ENCODE measurements at regions not wholly inside any gene's neighbourhood (a gene's known extent, or its start where the extent isn't known, plus 50 kb on each side); places are given as distances from the start of the nearest gene placed in this dataset.

- ChIA-PET CTCF (no interaction called here), POLR2A (no interaction called here)
- Histone ChIP-seq H3K27ac (no peak overlapping the region), H3K4me1 (no peaks in the 10 kb centered on the region), H3K4me3 (no peak overlapping the region), H3K9me3 (no peaks in the 10 kb centered on the region), H3K4me2 (no peak overlapping the region)
- 0% methylated on average over 2 of the region's 2 CpGs for WGBS (ENCODE audit: missing lambda C conversion rate)
- ATAC-seq = no peak
- no peak for DNase-seq (ENCODE audit: low read depth in 1 of 2, low spot score in 1 of 2)
- no peak for TF ChIP-seq TFCP2L1 (CRISPR knock-in tag; IDR thresholded peaks at IDR 0.05)
- no peak for TF ChIP-seq SREBF2 (IDR thresholded peaks at IDR 0.05)
- TF ChIP-seq HES2 (IDR thresholded peaks at IDR 0.05) = no peak
- no peak for TF ChIP-seq BHLHE40 (IDR thresholded peaks at IDR 0.05; ENCODE audit: low read depth, low read length)
- FAIRE-seq = no peak
These were observed 331.8 kb downstream of the EPHA7 start for GRCh38 chr6:93087606-93088005.

- ATAC-seq = no peak
- Histone ChIP-seq H3K4me3 (no peak overlapping the region), H3K9me3 (no peaks in the 10 kb centered on the region), H3K27ac (no peak overlapping the region), H3K4me2 (no peak overlapping the region), H3K4me1 (no peaks in the 10 kb centered on the region)
- no peak for FAIRE-seq
- POLR2A ChIA-PET = no interaction called here
- no peak for DNase-seq (ENCODE audit: low read depth in 1 of 2, low spot score in 1 of 2)
- CTCF ChIA-PET = no interaction called here
- TF ChIP-seq CHD2 (IDR thresholded peaks at IDR 0.05; ENCODE audit: low read length, partially characterized antibody) (no peak), NR3C1 (IDR thresholded peaks at IDR 0.05) (no peak), POLR2AphosphoS2 (conservative IDR thresholded peaks at IDR 0.05; ENCODE audit: low read length) (no peak), MYC (IDR thresholded peaks at IDR 0.05; ENCODE audit: borderline replicate concordance, low read length) (no peak), MAX (IDR thresholded peaks at IDR 0.05) (no peak), EP300 (IDR thresholded peaks at IDR 0.05) (no peak), ELK1 (IDR thresholded peaks at IDR 0.05; ENCODE audit: low read depth, low read length) (no peak), HEYL (CRISPR knock-in tag; IDR thresholded peaks at IDR 0.05) (no peak), ZFP36 (IDR thresholded peaks at IDR 0.05; ENCODE audit: borderline replicate concordance, partially characterized antibody) (no peak), JUN (IDR thresholded peaks at IDR 0.05) (no peak), BHLHE40 (IDR thresholded peaks at IDR 0.05; ENCODE audit: low read depth, low read length) (no peak), PBX3 (IDR thresholded peaks at IDR 0.05) (no peak), CBX2 (IDR thresholded peaks at IDR 0.05; ENCODE audit: borderline replicate concordance, low read depth) (no peak), ZC3H11A (IDR thresholded peaks at IDR 0.05) (no peak), RFX5 (IDR thresholded peaks at IDR 0.05) (no peak), E2F6 (IDR thresholded peaks at IDR 0.05; ENCODE audit: borderline replicate concordance, low read depth) (no peak), EHF (CRISPR knock-in tag; IDR thresholded peaks at IDR 0.05) (no peak), CBX8 (IDR thresholded peaks at IDR 0.05) (no peak), NFE2L2 (conservative IDR thresholded peaks at IDR 0.05; ENCODE audit: low read length) (no peak)
These were observed 333.0 kb downstream of the EPHA7 start for GRCh38 chr6:93086351-93086750.

- ChIA-PET POLR2A (no interaction called here), CTCF (no interaction called here)
- H3K9me3 ChIP-seq = no peaks in the 10 kb centered on the region
- WGBS (ENCODE audit: missing lambda C conversion rate) = 14% methylated on average over 1 of the region's 1 CpG
- no peak overlapping the region for H3K4me3 ChIP-seq
- no peak for DNase-seq (ENCODE audit: low read depth in 1 of 2, low spot score in 1 of 2)
- FAIRE-seq = no peak
- ATAC-seq = no peak
- no peak overlapping the region for H3K27ac ChIP-seq
- H3K4me1 ChIP-seq = no peaks in the 10 kb centered on the region
- no peak overlapping the region for H3K4me2 ChIP-seq
- TF ChIP-seq KDM1A (IDR thresholded peaks at IDR 0.05; ENCODE audit: low read depth) = no peak
- no peak for TF ChIP-seq KDM5A (IDR thresholded peaks at IDR 0.05)
- no peak for TF ChIP-seq EHF (CRISPR knock-in tag; IDR thresholded peaks at IDR 0.05)
- TF ChIP-seq RAD21 (conservative IDR thresholded peaks at IDR 0.05 in 1 of 2, IDR thresholded peaks at IDR 0.05 in 1 of 2) = no peak
- TF ChIP-seq PHF8 (IDR thresholded peaks at IDR 0.05; ENCODE audit: borderline replicate concordance, low read depth) = no peak
- TF ChIP-seq TFCP2L1 (CRISPR knock-in tag; IDR thresholded peaks at IDR 0.05) = no peak
- TF ChIP-seq BCL3 (IDR thresholded peaks at IDR 0.05) = no peak
- no peak for TF ChIP-seq RFX5 (IDR thresholded peaks at IDR 0.05)
- no peak for TF ChIP-seq HDAC2 (IDR thresholded peaks at IDR 0.05)
- TF ChIP-seq CTCF (IDR thresholded peaks at IDR 0.05) = no peak
- TF ChIP-seq POLR2A (IDR thresholded peaks at IDR 0.05; ENCODE audit: low read length) = no peak
- TF ChIP-seq NR3C1 (IDR thresholded peaks at IDR 0.05) = no peak
- no peak for TF ChIP-seq POLR2AphosphoS2 (conservative IDR thresholded peaks at IDR 0.05; ENCODE audit: low read length)
These were observed 335.8 kb downstream of the EPHA7 start for GRCh38 chr6:93083337-93084230.
